Activated CD4-positive, alpha-beta T cell treated with anti-CD3 and anti-CD28 coated beads, Interleukin-2, Interleukin-6, amounts not matched to agents 100 ng/mL and 50 ng/mL, durations not matched to agents 16 hours and 8 hours (primary cell): ENCODE measurements at regions not wholly inside any gene's neighbourhood (a gene's known extent, or its start where the extent isn't known, plus 50 kb on each side); places are given as distances from the start of the nearest gene placed in this dataset.

Source experiments
- DNase-seq: peaks from one replicate; pipeline ENCODE4 v3.0.0-alpha.2; 2020

- DNase-seq: no peak
Observed at GRCh38 chr7:387132-388022, 97.4 kb downstream of the FOXL3 start.

GRCh38 chr7:388023-388960 is 98.3 kb downstream of the FOXL3 start:
- DNase-seq: no peak

DNA sequence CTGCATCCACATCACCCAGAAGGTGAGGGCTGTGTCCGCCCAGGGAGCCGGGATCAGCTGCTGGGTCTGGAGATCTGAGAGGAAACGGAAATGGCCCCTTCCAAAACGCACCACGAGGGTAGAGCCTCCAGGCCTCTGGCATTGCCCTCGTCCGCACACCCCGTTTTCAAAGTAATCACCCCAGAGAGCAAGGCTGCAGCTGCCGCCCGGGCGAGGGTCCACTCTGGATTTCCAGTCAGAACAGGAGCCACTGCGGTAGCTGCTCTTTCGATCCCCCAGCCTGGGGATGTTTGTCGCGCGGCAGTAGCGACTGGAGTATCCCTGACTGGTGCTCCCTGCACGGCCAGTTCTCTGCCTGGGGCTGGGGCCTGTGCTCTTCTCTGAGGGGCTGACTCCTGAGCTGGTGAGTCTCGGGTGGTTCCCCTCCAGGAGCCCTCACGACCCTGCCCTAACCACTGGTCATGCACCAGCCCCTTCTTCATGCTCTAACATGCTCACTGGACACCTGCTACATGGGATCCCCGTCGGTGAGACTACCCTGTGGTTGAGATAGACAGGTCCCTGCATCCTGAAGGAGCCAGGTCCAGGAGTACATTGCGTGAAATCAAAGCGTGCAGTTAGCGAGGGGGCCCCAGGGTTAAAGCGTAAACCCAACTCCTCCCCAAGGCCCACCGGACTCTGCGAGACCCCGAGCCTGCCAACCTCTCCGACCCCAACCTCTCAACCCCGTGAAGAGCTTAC is 99.2 kb downstream of the FOXL3 start:
- DNase-seq: no peak

GRCh38 chr7:389911-390601 is 100.1 kb downstream of the FOXL3 start:
- no peak for DNase-seq

- DNase-seq: no peak
Observed at GRCh38 chr7:390761-391410, 100.9 kb downstream of the FOXL3 start.

DNA sequence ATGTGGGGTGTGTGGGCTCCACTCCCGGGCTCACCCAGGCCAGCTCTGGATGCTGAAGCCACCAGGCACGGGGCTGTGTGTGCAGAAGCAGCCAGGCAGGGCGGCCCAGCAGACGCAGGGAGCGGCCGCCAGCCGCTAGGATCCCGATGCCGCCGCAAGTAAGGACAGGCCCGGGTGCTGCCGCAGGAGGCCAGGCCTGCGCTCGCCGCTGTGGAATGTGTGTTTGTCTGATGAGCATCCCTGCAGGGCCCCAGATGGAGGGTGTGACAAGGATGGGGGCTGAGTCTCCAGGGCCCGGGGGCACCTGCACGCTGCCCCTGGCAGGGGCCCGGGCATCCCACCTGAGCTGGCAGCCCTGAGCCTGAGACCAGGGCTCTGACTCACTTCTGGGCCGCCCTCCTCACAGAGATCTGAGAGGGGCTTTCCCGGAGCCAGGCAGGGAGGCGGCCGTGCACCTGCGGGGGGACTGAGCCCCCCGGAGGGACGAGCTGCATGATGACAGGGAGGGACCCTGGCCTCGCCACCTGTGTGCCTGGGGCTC is 101.5 kb downstream of the FOXL3 start:
- no peak for DNase-seq

GRCh38 chr7:391961-392524 is 102.1 kb downstream of the FOXL3 start:
- no peak for DNase-seq

DNA sequence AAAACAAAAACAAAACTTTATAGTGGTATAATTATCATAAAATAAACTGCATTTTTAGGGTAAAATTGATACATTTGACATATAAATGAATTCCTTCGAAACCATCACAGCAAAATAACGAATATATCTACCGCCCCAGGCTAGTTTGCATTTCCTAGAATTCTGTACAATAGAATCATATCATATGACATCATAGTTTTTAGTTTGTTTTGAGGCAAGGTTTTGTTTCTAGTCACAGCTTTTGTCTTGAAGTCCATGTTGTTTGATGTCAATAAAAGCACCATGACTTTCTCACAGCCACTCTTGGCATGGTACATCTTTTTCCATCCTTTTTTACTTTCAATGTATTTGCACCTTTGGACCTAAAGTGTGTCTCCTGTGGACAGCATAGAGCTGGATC is 102.9 kb downstream of the FOXL3 start:
- DNase-seq: no peak

DNA sequence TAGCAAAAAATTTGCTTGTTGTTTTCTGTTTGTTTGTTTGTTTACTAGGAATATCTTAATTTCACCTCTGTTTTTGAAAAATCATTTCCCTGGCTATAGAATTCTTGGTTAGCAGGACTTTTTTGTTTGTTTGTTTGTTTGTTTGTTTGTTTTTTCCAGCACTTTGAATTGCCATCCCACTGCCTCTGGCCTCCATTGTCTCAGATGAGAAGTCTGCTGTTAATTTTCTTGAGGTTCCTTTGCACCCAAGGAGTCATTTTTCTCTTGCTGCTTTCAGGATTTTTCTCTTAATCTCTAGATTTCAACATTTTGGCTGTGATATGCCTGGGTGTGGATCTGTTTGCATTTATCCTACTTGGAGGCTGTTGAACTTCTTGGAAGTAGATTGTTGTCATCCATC is 105.7 kb downstream of the FOXL3 start:
- DNase-seq: no peak

DNA sequence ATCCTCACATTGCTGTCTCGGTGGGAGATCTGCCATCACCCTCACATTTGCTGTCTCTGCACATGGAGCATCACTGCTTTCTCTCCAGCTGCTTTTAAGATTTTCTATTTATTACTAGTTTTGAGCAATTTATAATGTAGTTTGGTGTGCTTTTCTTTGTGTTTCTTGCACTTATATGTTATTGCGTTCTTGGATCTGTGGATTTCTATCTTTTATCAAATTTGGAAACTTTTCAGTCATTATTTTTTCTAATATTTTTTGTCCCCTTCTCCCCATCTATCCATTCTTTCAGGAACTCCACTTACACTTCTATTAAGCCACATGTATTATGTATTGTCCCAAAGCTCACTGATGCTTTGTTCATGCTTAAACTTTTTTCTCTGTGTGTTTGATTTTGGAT is 108.9 kb downstream of the FOXL3 start:
- DNase-seq: no peak

DNA sequence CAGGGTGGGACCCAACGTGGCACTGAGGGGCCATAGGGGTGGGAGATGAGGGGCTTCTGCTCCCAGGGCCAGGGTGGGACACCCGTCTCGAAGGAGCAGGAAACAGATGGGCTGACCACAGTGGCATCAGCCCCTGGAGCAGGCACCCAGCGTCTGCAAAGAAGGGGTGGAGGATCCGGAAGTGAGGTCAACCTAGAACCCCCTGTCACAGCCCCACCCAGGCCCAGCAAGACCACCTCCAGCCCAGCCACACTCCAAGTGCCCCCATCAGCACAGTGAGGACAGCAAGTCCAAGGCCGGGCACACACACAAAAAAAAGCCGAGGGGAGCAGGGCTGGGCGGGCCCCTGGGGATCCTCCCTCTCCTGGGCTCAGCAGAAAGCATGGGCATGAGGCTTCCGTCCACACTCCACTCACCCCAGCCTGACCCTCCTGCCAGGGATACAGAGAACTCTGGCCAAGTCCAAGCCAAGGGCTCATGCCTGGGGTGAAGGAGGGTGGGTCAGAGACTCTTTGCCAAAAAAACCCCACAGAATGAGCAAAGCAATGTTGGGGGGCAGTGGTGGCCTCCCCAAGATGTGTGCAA is 111.0 kb downstream of the FOXL3 start:
- no peak for DNase-seq

DNA sequence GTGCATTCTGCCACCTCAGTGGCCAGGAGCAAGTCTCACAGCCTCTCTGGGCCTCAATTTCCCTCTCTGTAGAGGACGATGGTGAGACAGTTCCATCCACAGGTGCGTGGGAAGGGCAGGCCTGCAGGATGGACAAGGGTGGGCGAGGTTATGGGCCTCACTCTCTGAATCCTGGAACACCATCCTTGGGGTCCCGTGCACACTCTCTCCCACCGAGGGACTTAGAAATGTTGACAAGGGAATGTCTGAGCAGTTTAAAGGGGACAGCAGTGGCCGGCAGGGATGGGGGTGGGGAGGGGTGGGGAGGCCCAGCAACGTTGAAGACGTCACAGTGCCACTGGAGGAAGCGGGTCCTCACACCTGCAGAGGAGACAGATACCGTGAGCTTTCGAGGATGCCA is 111.5 kb downstream of the FOXL3 start:
- no peak for DNase-seq

DNA sequence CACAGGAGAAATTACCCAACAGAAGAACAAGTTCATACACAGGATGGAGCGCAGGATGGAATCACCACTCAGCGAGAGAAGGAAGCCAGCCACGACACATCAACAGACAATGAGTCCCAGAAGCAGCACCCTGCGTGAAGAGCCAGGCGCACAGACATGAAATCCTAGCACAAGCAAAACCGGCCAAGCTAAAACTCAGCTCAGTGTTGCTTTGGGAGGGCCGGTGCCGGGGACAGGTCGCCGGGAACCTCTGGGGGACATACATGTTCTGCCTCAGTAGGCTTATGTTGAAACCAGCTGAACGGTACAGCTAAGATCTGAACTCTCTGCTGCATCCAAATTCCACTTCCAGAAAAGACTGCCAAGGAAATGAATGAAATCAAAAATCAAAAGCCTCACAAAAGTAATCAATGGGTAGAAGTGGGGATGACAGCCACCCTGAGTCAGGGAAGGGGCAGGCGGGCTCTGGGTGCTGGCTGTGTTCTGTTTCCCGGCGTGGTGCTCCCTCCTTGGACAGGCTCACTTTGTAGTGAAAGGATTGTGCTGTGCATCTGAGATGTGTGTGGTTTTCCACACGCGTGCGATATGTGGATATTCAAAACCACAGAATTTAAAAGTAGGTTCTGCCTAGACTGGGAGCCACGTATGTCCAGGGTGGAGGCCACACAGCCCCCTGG is 114.7 kb downstream of the PDGFA start:
- no peak for DNase-seq

GRCh38 chr7:405489-406211 is 114.0 kb downstream of the PDGFA start:
- no peak for DNase-seq

DNA sequence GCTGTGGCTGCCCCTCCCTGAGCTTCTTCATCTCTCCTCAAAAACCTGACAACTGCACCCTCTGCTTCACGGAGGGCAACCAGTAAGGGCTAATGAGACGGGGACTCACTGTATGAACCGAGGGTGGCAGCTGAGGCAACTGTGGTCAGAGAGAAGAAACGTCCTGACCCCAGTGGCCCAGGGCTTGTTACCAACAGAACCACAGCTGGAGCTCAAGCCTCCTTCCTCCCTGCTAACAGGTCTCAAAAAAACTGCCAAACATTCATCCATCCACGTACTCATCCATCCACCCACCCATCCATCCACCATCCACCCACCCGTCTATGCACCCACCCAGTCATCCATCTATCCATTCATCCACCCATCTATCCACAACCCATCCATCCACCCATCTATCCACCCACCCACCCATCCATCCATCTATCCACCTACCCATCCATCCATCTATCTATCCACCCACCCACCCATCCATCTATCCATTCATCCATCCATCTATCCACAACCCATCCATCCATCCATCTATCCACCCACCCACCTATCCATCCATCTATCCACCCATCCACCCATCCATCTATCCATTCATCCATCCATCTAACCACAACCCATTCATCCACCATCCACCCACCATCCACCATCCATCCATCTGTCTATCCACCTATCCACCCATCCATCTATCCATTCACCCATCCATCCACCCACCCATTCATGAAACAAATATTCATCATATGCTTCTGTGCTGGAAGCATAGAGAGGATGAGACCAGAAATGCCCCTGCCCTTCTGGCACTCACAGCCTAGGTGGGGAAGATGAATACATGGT is 111.7 kb downstream of the PDGFA start:
- no peak for DNase-seq

DNA sequence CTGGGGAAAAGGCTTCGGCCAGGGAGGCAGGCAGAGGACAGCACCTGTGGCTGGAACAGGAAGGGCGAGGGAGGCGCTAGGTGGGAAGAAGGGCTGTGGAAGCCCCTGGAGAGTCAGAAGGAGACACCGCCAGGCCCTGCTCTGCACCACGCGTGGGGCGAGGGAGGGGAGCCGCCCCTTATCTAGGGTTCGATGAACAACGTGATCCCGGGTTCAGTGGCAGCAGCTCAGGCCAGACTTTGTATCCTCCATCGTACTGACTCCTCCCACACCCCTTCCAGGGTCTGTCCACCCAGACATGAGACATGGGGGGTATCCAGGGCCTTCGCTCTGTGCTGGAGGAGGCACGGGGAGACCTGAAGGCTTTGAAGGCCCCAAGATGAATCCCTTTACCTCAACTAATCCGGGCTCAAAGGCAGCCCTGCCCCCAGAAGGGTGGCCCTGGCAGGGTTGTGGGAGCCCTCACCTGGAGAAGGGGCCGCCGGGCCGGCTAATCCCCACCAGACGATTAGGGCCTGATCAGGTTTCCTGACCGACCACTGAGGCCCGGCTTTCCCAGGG is 110.8 kb downstream of the PDGFA start:
- DNase-seq: no peak

DNA sequence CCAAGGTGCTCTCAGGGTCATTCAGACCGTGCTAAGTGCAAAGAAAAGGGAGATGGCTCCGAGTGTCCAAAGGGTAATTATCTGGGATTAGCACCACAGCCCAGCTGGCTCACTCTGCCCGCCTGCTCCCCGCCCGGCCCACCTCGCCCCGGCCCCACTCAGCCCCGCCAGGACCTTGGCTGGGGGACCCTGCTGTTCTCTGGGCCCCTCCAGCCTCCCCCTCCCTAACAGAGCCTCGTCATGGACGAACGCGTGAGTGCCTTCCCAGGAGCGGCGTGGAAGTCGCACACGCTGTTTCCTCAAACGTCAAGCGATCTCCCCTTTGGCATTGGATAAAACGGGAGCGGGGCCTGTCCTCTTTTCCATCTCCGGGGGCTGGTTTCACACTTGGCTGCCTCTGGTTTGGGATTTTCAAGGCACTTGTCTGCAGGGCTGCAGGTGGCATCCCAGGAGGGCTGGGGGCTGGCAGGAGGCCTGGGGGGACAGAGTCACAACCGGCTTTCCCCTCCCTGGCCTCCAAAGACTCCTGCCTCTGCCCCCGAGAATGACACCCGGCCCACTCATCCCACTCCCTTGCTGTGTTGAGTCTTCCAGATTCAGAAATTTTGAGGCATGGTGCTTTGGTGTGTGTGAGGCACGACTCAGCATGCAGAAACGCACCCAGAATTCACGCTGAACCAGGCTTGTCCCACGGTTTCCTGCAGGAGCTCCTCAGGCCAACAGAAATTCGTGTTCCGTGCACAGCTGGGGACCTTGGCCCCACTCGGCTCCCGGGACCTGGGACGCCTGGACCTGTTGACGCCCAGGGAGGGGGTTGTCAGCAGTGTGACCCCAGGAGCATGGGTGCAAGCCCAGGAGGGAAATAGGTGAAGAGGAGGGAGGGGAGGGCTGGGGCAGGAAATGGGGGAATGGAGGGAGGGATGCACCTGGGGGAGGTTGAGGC is 110.0 kb downstream of the PDGFA start:
- no peak for DNase-seq
